ENCODE measurements at regions not wholly inside any gene's neighbourhood (a gene's known extent, or its start where the extent isn't known, plus 50 kb on each side); places are given as distances from the start of the nearest gene placed in this dataset.

- DNase-seq (ENCODE audit: low read depth in 1 of 2, low spot score in 1 of 2): no peak
- 88% methylated on average over 2 of the region's 2 CpGs for WGBS (ENCODE audit: missing lambda C conversion rate)
- ATAC-seq: no peak
- H3K4me1 ChIP-seq: no peaks in the 10 kb centered on the region
- ChIA-PET POLR2A (no interaction called here), CTCF (no interaction called here)
- no peak overlapping the region for H3K4me2 ChIP-seq
- no peak for FAIRE-seq
- no peak overlapping the region for H3K27ac ChIP-seq
- no peaks in the 10 kb centered on the region for H3K9me3 ChIP-seq
- no peak for TF ChIP-seq FOSL2 (IDR thresholded peaks at IDR 0.05)
- TF ChIP-seq FOSL2 (CRISPR knock-in tag; IDR thresholded peaks at IDR 0.05): no peak
- TF ChIP-seq POLR2AphosphoS2 (conservative IDR thresholded peaks at IDR 0.05; ENCODE audit: low read length): no peak
- TF ChIP-seq USF2 (IDR thresholded peaks at IDR 0.05): no peak
- no peak for TF ChIP-seq HMGXB4 (CRISPR knock-in tag; IDR thresholded peaks at IDR 0.05; ENCODE audit: borderline replicate concordance)
- no peak for TF ChIP-seq POLR2A (IDR thresholded peaks at IDR 0.05; ENCODE audit: low read length)
- TF ChIP-seq PBX3 (IDR thresholded peaks at IDR 0.05): no peak
- TF ChIP-seq EHF (CRISPR knock-in tag; IDR thresholded peaks at IDR 0.05): no peak
- no peak for TF ChIP-seq RFX5 (IDR thresholded peaks at IDR 0.05)
- TF ChIP-seq ATOH8 (CRISPR knock-in tag; IDR thresholded peaks at IDR 0.05; ENCODE audit: low read depth): no peak
- TF ChIP-seq RAD21 (conservative IDR thresholded peaks at IDR 0.05 in 1 of 2, IDR thresholded peaks at IDR 0.05 in 1 of 2): no peak
- no peak for TF ChIP-seq RNF2 (IDR thresholded peaks at IDR 0.05; ENCODE audit: borderline replicate concordance, low read depth)
- no peak overlapping the region for H3K4me3 ChIP-seq
Measured at GRCh38 chr3:188091746-188092145, 62.2 kb upstream of the LPP start.

- no peak overlapping the region for H3K4me3 ChIP-seq
- ChIA-PET CTCF (no interaction called here), POLR2A (no interaction called here)
- TF ChIP-seq TFCP2L1 (CRISPR knock-in tag; IDR thresholded peaks at IDR 0.05) (no peak), CHD2 (IDR thresholded peaks at IDR 0.05; ENCODE audit: low read length, partially characterized antibody) (no peak), CBX8 (IDR thresholded peaks at IDR 0.05) (no peak), PBX3 (IDR thresholded peaks at IDR 0.05) (no peak), RAD21 (conservative IDR thresholded peaks at IDR 0.05 in 1 of 2, IDR thresholded peaks at IDR 0.05 in 1 of 2) (no peak)
- 67% methylated on average over 6 of the region's 6 CpGs for WGBS (ENCODE audit: missing lambda C conversion rate)
- no peak overlapping the region for H3K4me2 ChIP-seq
- DNase-seq (ENCODE audit: low read depth in 1 of 2, low spot score in 1 of 2): no peak
- no peak for FAIRE-seq
- no peaks in the 10 kb centered on the region for H3K4me1 ChIP-seq
- ATAC-seq: no peak
- H3K27ac ChIP-seq: no peak overlapping the region
- no peaks in the 10 kb centered on the region for H3K9me3 ChIP-seq
Measured at GRCh38 chr3:188092648-188093047, 61.3 kb upstream of the LPP start.

GRCh38 chr3:188095431-188095830 lies 58.5 kb upstream of the LPP start:
- FAIRE-seq (no peak), DNase-seq (ENCODE audit: low read depth in 1 of 2, low spot score in 1 of 2) (no peak), ATAC-seq (no peak)
- WGBS (ENCODE audit: missing lambda C conversion rate): 70% methylated on average over 2 of the region's 2 CpGs
- CTCF ChIA-PET: interaction anchor here (1.2 kb wide), 1 partner anchor 10 kb away, joined by 4 read pairs; no protein-coding TSS in a partner anchor
- no peak overlapping the region for H3K27ac ChIP-seq
- no peak overlapping the region for H3K4me3 ChIP-seq
- no peak overlapping the region for H3K4me2 ChIP-seq
- no peaks in the 10 kb centered on the region for H3K4me1 ChIP-seq
- TF ChIP-seq RARB (CRISPR knock-in tag; IDR thresholded peaks at IDR 0.05): no peak
- TF ChIP-seq POLR2AphosphoS2 (conservative IDR thresholded peaks at IDR 0.05; ENCODE audit: low read length): no peak
- TF ChIP-seq MAFK (IDR thresholded peaks at IDR 0.05; ENCODE audit: partially characterized antibody): no peak
- TF ChIP-seq CHD2 (IDR thresholded peaks at IDR 0.05; ENCODE audit: low read length, partially characterized antibody): no peak
- TF ChIP-seq EP300 (IDR thresholded peaks at IDR 0.05): no peak
- TF ChIP-seq RNF2 (IDR thresholded peaks at IDR 0.05; ENCODE audit: borderline replicate concordance, low read depth): no peak
- TF ChIP-seq NR3C1 (IDR thresholded peaks at IDR 0.05): no peak
- TF ChIP-seq PHF8 (IDR thresholded peaks at IDR 0.05; ENCODE audit: borderline replicate concordance, low read depth): no peak
- TF ChIP-seq SREBF2 (IDR thresholded peaks at IDR 0.05): no peak
- TF ChIP-seq JUN (IDR thresholded peaks at IDR 0.05): no peak
- TF ChIP-seq KDM1A (IDR thresholded peaks at IDR 0.05; ENCODE audit: low read depth): no peak
- no peak for TF ChIP-seq ZSCAN20 (CRISPR knock-in tag; IDR thresholded peaks at IDR 0.05)
- no peak for TF ChIP-seq BHLHE40 (IDR thresholded peaks at IDR 0.05; ENCODE audit: low read depth, low read length)
- no peak for TF ChIP-seq MAX (IDR thresholded peaks at IDR 0.05)
- no peak for TF ChIP-seq CBX2 (IDR thresholded peaks at IDR 0.05; ENCODE audit: borderline replicate concordance, low read depth)
- TF ChIP-seq KDM5A (IDR thresholded peaks at IDR 0.05): no peak
- TF ChIP-seq FOSL2 (IDR thresholded peaks at IDR 0.05): no peak
- TF ChIP-seq FOSL2 (CRISPR knock-in tag; IDR thresholded peaks at IDR 0.05): no peak
- no peak for TF ChIP-seq HEYL (CRISPR knock-in tag; IDR thresholded peaks at IDR 0.05)
- no peak for TF ChIP-seq ESRRA (IDR thresholded peaks at IDR 0.05; ENCODE audit: borderline replicate concordance, low read length)
- TF ChIP-seq NPAS2 (CRISPR knock-in tag; IDR thresholded peaks at IDR 0.05; ENCODE audit: borderline replicate concordance): no peak
- no peaks in the 10 kb centered on the region for H3K9me3 ChIP-seq
- POLR2A ChIA-PET: no interaction called here

All from A549 (cell line).